Vagina (tissue), 2 donors: ENCODE measurements at regions not wholly inside any gene's neighbourhood (a gene's known extent, or its start where the extent isn't known, plus 50 kb on each side); places are given as distances from the start of the nearest gene placed in this dataset.

Experiments
- DNase-seq, 2 donors: peaks; one replicate each; pipeline ENCODE4 v3.0.0-alpha.2; 2017; ENCODE audit errors: extremely low spot score in 2 of 2
- H3K27ac ChIP-seq: fragments of 200-600 bp; sonication (generic); one replicate; pipeline ENCODE4 v1.5.1; 2019
- H3K27me3 ChIP-seq: fragments of 200-600 bp; sonication (generic); one replicate; pipeline ENCODE4 v1.5.1; 2019
- H3K36me3 ChIP-seq, 2 donors: fragments of 200-600 bp; sonication (generic); one replicate each; pipeline ENCODE4 v1.5.1; 2017 to 2019
- H3K4me1 ChIP-seq: fragments of 200-600 bp; sonication (generic); one replicate; pipeline ENCODE4 v1.5.1; 2019
- H3K4me3 ChIP-seq, 2 donors: fragments of 200-600 bp; sonication (generic); 1 replicate in 1 of 2; 2 replicates in 1 of 2; pipeline ENCODE4 v1.5.1; 2016 to 2019
- H3K9me3 ChIP-seq: fragments of 200-600 bp; sonication (generic); one replicate; pipeline ENCODE4 v1.5.1; 2019
- POLR2A ChIP-seq, 2 donors: fragments of 450-650 bp; IDR thresholded peaks; one replicate each; pipeline ENCODE4 v1.6.1; 2017; ENCODE audit warnings: antibody characterized with exemption in 2 of 2, mild to moderate bottlenecking in 2 of 2, moderate library complexity in 2 of 2
- POLR2AphosphoS5 ChIP-seq, 2 donors: sonication (generic); formaldehyde crosslinking; IDR thresholded peaks; one replicate each; pipeline ENCODE4 v1.9.0; 2017; ENCODE audit warnings: antibody characterized with exemption in 2 of 2, mild to moderate bottlenecking in 2 of 2, low read depth in 1 of 2; ENCODE audit not compliant: insufficient read depth in 1 of 2
- intact Hi-C: fragments of 100-400 bp; cut with DNase I; formaldehyde crosslinking; loops from one replicate; pipeline ENCODE4 v1.15.1; 2023
- TF ChIP-seq, protein P1 (sequence below), 3 experiments: fragments of 450-650 bp in 2 of 3; fragments of 200-600 bp in 1 of 3; sonication (generic) in 1 of 3; IDR thresholded peaks; one replicate each; pipeline ENCODE4 v1.5.1; 2017 to 2019; ENCODE audit warnings: antibody characterized with exemption in 3 of 3, mild to moderate bottlenecking in 2 of 3, moderate library complexity in 2 of 3

DNA sequence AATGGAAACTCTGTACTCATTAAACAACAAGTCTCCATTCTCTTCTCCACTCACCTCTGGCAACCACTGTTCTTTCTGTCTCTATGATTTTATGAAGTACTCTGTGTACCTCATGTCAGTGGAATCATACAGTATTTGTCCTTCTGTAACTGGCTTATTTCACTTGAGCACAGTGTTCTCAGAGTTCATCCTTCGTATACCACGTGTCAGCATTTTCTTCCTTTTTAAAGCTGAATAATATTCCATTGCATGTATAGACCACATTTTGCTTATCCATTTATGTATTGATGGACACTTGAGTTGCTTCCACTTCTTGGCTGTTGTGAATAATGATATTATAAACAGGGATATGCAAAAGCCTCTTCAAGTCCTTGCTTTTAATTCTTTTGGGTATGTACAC lies 333.0 kb upstream of the ZNF32 start:
- Histone ChIP-seq H3K4me3 (no peak overlapping the region), H3K27me3 (no peaks in the 10 kb centered on the region), H3K9me3 (no peaks in the 10 kb centered on the region), H3K4me1 (no peaks in the 10 kb centered on the region), H3K36me3 (no peaks in the 10 kb centered on the region), H3K27ac (no peak overlapping the region)
- DNase-seq, result no peak
- intact Hi-C loops, result no loop called here
- TF ChIP-seq, protein P1, sequence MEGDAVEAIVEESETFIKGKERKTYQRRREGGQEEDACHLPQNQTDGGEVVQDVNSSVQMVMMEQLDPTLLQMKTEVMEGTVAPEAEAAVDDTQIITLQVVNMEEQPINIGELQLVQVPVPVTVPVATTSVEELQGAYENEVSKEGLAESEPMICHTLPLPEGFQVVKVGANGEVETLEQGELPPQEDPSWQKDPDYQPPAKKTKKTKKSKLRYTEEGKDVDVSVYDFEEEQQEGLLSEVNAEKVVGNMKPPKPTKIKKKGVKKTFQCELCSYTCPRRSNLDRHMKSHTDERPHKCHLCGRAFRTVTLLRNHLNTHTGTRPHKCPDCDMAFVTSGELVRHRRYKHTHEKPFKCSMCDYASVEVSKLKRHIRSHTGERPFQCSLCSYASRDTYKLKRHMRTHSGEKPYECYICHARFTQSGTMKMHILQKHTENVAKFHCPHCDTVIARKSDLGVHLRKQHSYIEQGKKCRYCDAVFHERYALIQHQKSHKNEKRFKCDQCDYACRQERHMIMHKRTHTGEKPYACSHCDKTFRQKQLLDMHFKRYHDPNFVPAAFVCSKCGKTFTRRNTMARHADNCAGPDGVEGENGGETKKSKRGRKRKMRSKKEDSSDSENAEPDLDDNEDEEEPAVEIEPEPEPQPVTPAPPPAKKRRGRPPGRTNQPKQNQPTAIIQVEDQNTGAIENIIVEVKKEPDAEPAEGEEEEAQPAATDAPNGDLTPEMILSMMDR (IDR thresholded peaks at IDR 0.05), result no peak
- TF ChIP-seq POLR2AphosphoS5 (IDR thresholded peaks at IDR 0.05; ENCODE audit: insufficient read depth in 1 of 2, low read depth in 1 of 2) (no peak), POLR2A (IDR thresholded peaks at IDR 0.05) (no peak)

DNA sequence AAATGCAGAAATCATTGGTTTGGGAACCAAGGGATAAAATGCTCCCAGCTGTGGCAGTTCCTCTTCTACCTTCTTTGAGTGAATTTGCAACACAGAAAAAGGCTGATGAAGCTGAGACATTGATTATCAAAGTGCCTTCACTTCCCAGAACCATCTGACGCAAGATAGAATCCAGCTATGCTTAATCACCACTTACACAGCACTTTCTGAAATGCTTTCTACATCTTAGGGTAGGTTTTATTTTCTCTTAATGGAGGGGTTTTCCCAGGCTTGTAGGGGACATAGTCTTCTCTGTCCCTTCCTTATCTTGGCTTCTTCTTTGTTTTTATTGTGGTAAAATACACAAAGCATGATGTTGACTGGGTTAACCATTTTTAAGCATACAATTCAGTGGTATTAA lies 332.6 kb upstream of the ZNF32 start:
- no peaks in the 10 kb centered on the region for H3K36me3 ChIP-seq
- H3K4me3 ChIP-seq, result no peak overlapping the region
- DNase-seq, result no peak
- TF ChIP-seq, protein P1 (IDR thresholded peaks at IDR 0.05), result no peak
- no peak for TF ChIP-seq POLR2A (IDR thresholded peaks at IDR 0.05)
- no peak for TF ChIP-seq POLR2AphosphoS5 (IDR thresholded peaks at IDR 0.05; ENCODE audit: insufficient read depth in 1 of 2, low read depth in 1 of 2)
- intact Hi-C loops, result no loop called here
- H3K4me1 ChIP-seq, result no peaks in the 10 kb centered on the region
- no peak overlapping the region for H3K27ac ChIP-seq
- H3K27me3 ChIP-seq, result no peaks in the 10 kb centered on the region
- no peaks in the 10 kb centered on the region for H3K9me3 ChIP-seq

DNA sequence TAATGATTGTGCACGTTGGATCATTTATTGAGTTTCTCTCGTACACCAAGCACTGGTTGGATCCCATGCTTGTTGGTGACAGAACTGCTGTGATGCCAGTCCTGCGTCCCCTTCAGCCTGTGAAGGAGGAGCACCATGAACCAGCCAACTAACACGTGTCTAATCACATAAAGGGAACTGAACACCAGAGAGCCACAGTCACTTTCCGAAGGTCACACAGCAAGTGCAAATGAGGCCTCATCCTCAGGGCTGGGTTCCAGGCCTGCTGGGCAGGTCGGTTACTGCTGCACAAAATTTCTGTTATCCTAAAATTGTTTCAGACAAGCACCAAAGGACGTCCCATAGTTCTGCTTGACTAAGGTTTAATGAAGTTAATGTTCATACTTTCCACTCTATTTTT lies 332.0 kb upstream of the ZNF32 start:
- Histone ChIP-seq H3K9me3 (no peaks in the 10 kb centered on the region), H3K27ac (no peak overlapping the region), H3K27me3 (no peaks in the 10 kb centered on the region), H3K4me1 (no peaks in the 10 kb centered on the region), H3K4me3 (no peak overlapping the region), H3K36me3 (no peaks in the 10 kb centered on the region)
- no peak for DNase-seq
- intact Hi-C loops, result no loop called here
- TF ChIP-seq POLR2A (IDR thresholded peaks at IDR 0.05), result no peak
- TF ChIP-seq, protein P1 (IDR thresholded peaks at IDR 0.05), result no peak
- no peak for TF ChIP-seq POLR2AphosphoS5 (IDR thresholded peaks at IDR 0.05; ENCODE audit: insufficient read depth in 1 of 2, low read depth in 1 of 2)

DNA sequence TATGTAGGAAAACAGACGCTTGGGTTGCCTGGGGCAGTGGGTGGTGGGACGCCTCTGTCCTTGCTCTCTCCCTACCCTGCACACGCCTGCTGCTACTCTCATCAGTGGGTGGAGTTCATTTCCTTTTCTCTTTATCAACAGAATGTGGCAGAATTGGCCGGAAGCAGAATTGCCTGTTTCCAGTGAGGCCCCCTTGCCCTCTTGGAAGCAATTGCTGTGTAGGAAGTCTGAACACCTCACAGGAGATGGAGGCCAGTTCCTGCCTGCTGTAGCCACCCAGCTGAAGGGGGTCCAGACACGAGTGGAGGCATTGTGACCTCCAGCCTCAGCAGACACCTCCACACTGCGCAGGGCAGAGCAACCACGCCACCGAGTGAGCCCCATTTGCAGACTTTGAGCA lies 331.6 kb upstream of the ZNF32 start:
- no peaks in the 10 kb centered on the region for H3K36me3 ChIP-seq
- H3K9me3 ChIP-seq, result no peaks in the 10 kb centered on the region
- DNase-seq, result peak in 1 of 2 donors; percentile 69
- H3K27me3 ChIP-seq, result no peaks in the 10 kb centered on the region
- no peak for TF ChIP-seq POLR2A (IDR thresholded peaks at IDR 0.05)
- TF ChIP-seq, protein P1 (IDR thresholded peaks at IDR 0.05), result no peak
- no peak for TF ChIP-seq POLR2AphosphoS5 (IDR thresholded peaks at IDR 0.05; ENCODE audit: insufficient read depth in 1 of 2, low read depth in 1 of 2)
- no peaks in the 10 kb centered on the region for H3K4me1 ChIP-seq
- no peak overlapping the region for H3K27ac ChIP-seq
- H3K4me3 ChIP-seq, result no peak overlapping the region
- intact Hi-C loops, result no loop called here

DNA sequence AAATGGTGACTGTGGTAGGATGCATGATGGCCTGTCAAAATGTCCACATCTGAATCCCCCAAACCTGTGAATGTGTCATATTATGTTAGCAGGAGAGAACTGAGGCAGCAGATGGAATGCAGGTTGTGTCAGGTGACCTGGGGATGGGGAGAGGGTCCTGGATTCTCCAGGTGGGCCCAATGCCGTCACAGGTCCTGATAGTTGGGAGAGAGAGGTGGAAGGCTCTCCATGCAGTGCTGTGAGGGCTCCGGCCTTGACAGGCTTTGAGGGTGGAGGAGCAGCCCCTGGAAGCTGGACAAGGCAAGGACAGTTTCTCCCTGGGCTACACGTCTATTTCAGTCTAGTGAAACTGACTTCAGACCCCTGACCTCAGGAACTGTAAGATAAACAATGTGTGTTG lies 330.9 kb upstream of the ZNF32 start:
- Histone ChIP-seq H3K27ac (no peak overlapping the region), H3K27me3 (no peaks in the 10 kb centered on the region), H3K4me1 (no peaks in the 10 kb centered on the region), H3K9me3 (no peaks in the 10 kb centered on the region), H3K36me3 (no peaks in the 10 kb centered on the region), H3K4me3 (no peak overlapping the region)
- DNase-seq, result peak in 1 of 2 donors; percentile 64
- intact Hi-C loops, result no loop called here
- TF ChIP-seq, protein P1 (IDR thresholded peaks at IDR 0.05), result no peak
- TF ChIP-seq POLR2A (IDR thresholded peaks at IDR 0.05), result no peak
- no peak for TF ChIP-seq POLR2AphosphoS5 (IDR thresholded peaks at IDR 0.05; ENCODE audit: insufficient read depth in 1 of 2, low read depth in 1 of 2)
